GM04504 (cell line): ENCODE measurements at regions not wholly inside any gene's neighbourhood (a gene's known extent, or its start where the extent isn't known, plus 50 kb on each side); places are given as distances from the start of the nearest gene placed in this dataset.
"Not testable (repeated sequence)": the region's sequence is repeated elsewhere in the genome, so short reads cannot be mapped to it uniquely, and the experiment has no call there.

Experiments used
- DNase-seq: peaks from one replicate; pipeline ENCODE4 v3.0.0-alpha.2; 2012; ENCODE audit warnings: low read depth

DNA sequence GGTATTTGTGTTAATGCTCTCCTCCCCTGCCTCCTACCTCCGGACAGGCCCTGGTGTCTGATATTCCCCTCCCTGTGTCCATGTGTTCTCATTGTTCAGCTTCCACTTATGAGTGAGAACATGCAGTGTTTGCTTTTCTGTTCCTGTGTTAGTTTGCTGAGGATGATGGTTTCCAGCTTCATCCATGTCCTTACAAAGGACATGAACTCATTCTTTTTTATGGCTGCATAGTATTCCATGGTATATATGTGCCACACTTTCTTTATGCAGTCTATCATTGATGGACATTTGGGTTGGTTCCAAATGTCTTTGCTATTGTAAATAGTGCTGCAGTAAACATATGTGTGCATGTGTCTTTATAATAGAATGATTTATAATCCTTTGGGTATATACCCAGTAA is 105.2 kb upstream of the SNX2 start:
- DNase-seq = not testable (repeated sequence)

DNA sequence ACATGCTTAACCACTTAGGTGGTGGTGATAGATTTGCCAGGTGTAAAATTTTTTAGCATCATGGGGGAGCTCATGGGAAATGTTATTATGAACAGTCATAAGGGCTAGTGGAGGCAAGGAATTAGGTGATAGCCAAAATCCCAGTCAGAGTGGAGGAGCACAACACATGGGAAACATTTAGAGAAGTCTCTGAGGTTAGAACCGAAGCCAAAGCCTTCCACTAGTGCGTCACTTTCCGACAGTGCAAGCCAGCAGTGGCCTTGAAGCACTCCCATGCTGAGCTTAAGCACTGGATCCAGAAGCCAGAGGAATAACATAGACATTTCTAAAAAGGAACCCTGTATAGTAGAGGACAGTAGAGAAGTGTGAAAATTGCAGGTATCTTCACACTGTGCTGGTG is 101.5 kb upstream of the SNX2 start:
- peak; percentile 49 for DNase-seq

DNA sequence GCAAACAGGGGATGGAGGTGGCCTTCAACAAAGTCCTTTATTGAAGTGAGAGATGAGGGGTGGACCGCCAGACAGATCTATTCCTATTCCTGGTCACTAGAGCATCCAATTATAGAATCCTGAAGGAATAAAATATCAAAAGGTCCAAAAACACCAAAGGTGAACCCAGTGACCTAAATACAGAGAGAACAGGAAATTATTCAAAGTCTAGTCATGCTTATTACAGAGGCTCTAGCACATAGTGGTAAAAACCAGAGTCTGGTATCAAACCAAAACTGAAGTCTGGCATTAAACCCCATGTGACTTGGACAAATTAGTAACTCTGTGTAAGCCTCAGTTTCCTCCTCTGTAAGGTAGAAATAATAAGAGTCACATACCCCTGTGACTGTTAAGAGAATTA is 100.5 kb upstream of the SNX2 start:
- DNase-seq = no peak

DNA sequence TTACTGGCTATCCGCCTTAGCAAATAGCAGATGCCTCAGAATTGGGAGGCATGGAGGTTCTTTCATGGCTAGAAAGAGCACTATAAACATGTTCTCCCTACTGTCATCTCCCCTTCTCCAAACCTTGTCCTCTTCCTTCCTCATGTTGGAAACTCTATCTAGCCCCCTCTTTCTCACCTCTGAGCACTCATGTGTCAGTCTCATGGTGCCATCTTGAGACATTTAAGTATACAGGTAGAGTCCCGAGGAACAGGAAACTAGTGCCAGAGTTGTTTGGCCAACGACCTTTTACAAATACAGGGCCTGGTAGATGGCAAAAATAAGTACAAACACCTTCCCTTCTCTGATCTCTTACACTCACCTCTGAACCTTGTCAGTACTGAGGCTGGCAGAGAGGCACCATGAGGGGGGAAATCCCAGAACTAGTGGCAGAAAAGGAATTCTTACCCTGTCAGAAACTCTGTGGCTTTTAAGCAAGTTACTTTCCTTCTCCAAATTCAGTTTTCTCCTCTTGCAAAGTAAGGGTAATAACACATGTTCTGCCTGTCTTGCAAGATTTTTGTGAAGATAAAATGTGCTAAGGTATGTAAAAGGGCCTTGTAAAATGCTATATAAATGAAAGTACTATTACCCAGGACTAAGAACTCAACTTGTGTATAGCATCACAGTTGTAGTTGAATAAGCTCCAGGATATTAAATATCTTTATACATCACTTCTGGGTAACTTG is 94.1 kb upstream of the SNX2 start:
- DNase-seq = no peak

DNA sequence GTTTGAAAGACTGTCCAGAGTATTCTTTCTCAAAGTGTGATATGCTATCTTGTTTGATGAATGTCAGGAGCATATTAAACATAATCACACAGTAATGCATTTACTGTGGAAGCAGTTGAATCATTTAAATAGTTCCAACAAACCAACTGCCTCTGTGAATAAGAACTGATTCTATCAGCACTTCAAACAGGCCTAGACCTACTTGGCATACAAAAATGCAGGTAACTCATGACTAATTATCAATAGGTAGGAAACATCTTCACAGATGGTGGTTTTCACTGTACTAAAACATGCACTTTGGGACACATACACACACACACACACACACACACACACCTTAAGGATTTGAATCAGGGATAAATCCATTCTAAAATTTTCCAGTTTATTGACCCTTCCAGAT is 91.2 kb upstream of the SNX2 start:
- no peak for DNase-seq

DNA sequence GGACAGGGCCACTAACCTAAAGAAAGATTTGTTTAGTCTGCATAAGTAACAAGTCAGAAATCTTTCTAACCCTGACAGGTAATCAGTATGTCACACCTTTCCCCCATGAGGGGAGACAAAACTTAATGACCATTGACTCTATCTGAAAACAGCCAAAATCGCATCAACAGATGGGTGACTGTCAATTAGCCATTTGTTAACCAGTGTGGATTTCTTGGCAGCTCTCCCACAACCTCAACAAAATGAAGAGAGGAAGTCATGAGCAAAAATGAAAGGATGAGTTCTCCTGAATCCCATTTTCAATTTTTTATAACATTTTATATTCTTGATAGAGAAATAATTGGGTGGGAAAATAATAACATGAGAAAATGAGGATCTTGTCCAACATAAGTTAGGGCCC is 84.6 kb upstream of the SNX2 start:
- DNase-seq = no peak

DNA sequence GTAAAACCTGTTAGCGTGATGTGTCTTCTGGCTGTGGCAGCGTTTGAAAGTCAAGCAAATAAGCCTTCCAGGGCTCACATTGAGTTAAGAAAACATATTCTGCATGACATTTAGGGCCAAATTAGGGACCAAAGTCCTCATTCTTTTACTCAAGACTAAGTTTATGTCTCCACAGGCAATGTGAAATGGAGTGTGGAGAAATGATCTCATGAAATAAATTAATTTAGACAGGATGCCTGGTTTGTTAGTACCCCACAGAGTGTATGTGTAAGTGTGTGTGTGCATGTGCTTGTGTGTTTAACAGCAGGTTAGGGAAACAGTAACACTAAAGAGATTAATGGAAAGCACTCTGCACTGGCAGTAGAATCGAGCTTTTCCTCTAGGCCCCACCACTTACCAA is 82.9 kb upstream of the SNX2 start:
- no peak for DNase-seq

DNA sequence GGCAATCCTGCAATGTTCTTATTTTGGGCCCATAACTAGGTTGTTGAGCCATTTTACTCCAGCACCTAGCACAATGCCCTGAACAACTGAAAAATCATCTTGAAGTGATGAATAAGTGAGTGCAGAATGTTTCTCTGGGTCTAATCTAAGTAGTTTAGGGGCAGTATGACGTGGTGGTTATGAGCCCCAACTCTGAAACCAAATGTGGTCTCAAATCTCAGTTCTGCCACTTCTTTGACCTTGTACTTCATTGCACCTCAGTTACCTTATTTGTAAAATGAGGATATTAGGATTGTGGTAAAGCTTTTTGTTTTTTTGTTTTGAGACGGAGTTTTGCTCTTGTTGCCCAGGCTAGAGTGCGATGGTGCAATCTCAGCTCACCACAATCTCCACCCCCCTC is 80.9 kb upstream of the SNX2 start:
- no peak for DNase-seq

DNA sequence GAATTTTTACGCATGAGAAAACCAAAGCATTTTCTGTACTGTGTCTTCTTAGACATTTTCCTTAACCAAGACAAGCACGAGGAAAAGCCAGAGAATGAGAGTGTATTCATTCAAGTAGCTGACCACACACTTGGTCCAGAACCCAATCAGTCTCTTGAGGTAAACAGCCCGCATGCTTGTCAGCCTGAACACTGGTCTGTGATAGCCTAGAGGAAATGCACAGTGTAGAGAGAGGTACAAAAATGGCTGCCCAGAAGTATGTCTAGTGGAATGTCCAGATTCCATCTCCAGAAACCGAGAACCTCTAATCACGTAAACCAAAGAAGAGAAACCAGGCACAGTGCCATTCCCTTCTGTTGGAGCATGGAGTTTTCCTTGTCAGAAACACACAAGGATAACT is 80.0 kb upstream of the SNX2 start:
- no peak for DNase-seq

DNA sequence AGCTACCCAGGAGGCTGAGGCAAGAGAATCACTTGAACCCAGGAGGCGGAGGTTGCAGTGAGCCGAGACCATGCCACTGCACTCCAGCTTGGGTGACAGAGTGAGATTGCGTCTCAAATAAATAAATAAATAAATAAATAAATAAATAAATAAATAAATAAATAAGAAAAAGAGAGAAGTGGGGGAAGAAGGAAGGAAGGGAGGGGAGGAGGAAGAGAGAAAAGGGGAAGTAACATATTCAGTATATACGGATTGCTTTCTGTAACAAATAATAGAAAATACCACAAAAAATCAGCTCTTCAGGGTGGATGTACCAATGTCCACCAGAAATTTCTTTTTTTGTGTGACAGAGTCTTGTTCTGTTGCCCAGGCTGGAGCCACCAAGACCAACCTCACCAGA is 78.1 kb upstream of the SNX2 start:
- not testable (repeated sequence) for DNase-seq

DNA sequence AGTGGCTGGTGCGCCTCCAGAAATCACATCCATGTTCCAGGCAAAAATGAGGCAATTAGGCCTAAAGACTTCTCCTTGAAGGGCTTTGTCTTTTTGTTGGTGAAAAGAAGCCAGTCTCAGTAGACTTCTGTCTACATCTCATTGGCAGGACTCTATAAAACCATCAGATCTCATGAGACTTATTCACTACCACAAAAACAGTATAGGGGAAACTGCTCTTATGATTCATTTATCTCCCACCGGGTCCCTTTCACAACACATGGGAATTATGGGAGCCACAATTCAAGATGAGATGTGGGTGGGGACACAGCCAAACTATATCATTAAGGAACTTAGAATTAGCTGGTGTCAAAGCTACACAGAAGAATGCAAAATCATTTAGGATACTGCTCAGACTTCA is 77.7 kb upstream of the SNX2 start:
- no peak for DNase-seq

DNA sequence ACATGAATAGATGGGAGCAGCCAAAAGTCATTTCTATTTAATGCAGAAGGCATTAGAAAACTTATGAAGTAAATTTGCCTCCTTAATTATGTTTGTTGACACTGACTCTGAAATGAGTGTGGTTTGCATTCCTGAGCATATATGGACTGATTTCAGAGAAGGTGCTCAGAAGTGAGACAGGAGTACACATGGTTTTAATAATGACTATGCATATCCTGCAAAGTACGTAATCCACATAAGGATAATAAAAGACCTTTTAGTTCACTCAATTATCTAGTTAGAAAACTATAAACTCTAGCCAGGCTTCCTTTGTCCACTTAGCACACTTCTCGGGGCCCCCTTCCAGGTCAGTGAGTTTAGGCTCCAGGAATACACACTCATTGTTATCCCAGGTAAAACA is 75.7 kb upstream of the SNX2 start:
- no peak for DNase-seq

DNA sequence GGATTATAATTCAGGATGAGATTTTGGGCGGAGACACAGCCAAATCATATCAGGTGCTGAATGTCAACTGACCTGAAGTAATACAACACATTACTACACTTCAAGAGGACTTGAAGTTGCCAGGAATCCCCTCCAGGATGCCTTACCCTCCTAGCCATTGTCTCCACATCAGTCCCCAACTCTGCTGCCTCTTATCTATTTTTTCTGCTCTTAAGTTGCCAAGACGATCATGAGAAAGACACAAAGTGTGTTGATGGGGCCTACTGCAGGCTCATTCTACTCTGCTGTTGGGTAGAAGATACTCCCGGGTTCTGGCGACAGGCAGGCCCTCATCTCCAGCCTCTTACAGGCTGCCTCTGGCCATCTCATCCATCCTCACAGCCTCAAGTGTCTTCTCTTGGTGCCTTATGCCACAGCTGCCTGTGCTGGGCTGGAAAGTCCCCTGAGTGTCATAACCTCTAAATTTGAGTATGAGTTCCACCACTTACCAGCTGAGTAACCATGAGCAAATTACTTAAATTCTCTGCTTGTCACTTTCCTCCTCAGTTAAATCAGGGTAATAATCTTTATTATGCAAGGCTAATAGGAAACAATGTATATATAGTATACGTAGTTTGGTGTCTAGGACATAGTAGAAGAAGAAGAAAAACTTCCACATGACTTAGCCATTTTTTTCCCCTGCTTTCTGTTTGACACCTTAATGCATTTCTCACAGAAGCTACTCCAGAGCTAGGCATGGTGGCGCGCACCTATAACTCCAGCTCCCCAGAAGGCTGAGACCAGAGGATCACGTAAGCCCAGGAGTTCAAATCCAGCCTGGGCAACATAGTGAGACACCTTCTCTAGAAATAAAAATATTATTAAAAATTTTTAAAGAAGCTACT is 73.0 kb upstream of the SNX2 start:
- no peak for DNase-seq

DNA sequence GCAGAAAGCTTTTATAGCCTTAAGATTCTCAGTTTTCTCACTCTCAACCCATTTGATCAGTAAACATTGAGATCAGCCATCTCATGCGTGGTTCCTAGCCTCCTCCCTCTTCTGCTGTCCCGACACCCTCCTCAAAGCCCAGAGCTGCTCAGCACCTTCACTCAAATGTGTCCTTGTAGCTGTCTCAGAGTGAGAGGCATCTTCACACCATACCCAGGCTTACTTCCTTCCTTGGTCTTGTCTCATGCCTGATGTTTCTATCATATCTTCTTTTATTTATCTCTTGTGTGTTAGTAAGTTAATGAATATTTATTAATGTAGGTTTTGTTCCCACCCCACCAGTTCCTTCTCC is 72.4 kb upstream of the SNX2 start:
- DNase-seq = no peak

DNA sequence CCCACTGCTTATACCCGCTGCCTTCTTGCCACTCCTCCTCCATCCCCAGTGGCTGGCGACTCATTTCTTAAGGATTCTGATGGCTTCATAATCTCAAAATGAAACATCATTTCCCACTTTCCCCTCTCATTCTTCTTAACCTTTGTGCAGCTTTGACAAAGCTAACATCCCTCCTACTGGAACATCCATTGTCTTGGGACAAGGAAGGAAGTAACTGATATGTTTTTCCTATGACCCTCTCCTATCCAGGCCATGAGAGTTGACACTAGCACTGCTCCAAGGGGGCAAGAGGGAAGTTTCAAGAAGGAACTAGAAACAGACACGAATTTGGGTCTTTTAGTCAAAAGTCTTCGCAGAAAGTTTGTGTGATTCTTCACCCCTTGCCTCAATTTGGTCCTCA is 71.7 kb upstream of the SNX2 start:
- DNase-seq = no peak

DNA sequence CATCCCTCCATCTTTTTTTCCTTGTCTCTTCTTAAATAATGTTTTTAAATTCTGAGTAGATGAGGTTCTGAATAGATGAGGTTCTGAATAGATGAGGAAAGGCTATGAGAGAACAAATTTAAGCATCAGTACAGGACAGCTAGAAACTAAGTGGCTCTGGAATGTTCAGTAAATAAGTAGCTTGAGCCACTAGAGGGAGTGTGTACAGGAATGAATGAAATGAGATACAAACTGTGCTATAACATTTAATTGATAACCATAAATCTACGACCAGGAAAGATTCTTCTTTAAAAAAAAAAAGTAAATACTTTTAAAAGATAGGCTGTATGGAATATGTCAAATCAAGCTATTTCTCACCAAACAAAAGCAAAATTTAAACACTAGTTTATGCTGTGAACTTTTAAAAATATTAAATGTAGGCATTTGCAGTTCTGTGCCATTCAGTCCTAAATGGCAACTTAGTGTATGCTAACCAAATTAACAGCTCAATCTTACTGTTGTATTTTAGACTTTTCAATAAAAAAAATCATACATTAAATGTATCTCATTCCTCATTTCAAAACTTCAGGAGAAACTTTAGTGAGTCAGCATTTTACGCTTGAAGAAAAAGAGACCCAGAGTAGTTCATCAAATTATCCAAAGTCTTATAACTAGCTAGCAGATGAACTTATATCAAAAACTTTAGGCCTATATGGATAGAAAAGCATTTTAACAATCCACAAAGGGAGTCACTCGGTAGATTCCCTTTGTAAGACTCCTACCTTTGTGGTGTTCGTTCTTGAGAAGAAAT is 70.4 kb upstream of the SNX2 start:
- peak; percentile 17 for DNase-seq

DNA sequence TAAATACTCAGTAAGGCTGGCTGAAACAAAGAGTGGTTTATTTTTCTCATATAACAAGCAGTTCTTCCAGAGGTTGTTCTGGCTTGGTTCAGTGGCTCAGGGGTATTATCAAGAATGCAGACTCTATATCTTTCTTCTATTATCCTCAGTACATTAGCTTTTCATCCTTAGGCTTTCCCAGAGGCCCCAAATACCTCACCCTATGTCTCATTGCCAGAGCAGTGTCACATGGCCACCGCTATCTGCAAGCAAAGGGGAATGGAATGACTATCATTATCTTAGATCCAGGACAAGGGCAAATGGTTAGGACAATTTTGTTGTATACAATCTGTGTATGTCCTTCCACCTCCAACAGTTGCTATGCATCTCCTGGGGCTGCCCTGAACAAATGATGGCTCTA is 69.0 kb upstream of the SNX2 start:
- DNase-seq = no peak

DNA sequence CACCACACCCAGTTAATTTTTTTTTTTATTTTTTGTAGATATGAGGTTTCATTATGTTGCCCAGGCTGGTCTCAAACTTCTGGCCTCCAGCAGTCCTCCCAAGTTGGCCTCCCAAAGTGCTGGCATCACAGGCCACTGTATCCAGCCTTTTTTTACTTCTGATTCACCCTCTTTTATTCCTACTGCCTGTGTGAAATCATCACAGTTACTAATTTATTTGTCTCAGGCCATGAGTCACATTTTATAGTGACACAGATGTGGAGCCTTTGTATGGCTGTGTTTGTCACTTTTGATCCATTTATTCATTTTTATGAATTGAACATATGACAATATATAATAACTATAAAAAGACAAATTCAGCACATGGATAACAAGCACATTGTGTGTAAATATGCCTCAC is 67.1 kb upstream of the SNX2 start:
- no peak for DNase-seq

DNA sequence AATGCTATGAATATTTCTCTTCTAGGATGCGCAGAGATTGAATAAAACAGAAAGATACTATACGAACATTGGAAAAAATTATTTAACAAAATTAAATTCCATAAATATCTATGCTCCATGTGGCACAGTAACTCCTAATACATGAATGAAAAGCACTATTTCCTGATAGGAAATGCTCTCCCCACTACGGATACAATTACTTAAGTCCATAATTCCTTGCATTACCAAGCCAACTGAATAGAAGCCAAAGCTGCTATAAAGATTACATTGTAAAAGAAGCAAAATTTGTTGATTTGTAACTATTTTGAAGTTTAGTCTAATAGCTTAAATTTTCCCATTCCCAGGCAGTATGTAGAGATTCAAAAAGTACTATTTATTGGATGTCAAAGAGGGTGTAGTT is 61.8 kb upstream of the SNX2 start:
- no peak for DNase-seq

DNA sequence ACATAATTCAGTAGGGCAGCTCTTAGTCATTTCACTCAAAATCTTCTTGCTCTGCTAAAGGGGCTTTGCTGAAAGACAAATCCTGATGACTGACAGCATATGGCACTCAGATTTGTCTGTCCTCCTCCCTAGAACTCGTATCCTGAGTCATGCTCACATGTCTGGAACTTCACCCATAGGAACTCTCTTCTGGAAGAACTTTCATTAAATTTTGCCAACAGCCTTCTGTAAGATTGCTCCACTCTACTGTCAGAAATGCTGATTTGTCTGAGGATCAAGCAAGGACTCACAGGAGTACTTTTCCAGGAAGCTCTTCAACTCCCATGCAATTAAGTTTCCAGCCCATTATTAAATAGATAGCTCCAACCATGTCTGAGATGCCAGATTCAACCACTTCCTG is 59.8 kb upstream of the SNX2 start:
- DNase-seq = peak; percentile 17

DNA sequence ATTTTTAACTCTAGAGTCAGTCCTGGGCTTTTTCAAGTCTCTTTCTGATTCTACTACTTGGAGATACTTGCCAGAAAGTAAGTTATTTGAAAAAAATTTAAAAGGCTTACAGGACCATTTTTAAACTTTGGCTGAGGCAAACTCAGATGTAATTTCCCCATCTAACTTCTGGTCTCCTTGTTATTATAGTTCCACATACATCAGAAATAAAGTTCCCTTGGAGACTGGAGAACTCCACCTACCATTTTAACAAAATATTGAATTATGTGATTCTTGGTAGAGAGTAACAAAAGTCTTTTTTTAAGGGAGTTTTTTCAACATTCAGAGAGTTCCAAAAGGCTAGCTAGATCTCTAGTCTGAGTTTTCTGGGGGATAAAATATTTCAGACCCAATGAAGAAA is 56.3 kb upstream of the SNX2 start:
- no peak for DNase-seq

DNA sequence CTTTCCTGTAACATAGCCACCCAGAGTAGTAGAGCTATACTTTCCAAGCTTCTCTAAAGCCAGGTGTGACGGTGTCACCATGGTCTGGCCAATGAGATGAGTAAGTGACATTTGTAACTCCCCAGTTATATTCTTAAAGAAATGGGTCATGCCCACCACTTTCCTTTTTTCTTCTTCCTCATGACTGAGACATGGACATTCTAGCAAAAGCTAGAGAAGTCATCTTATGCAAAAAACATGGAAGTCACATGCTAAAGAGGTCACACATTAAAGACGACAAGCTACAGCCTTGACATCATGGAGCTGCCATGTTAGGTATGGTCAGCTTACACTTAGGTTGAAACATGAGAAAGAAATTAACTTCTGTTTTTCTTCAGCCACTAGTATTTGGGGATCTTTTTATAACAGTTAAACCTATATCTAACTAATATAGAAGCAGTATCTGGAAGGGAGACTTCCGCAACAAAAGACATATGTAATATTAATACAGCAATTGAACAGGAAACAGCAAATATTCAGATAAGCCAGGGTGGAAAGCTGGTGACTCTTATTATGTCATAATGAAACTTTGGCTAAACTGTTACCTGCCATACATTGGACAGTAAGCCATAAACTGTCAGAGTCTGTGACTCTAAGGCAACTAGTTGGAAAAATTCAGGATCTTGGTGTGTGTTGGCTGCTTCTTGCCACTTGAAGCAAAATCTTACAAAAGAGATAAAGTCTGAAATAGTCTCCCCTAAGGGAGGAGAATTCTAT is 54.7 kb upstream of the SNX2 start:
- no peak for DNase-seq
